ACC112 (cell line): ENCODE measurements at regions not wholly inside any gene's neighbourhood (a gene's known extent, or its start where the extent isn't known, plus 50 kb on each side); places are given as distances from the start of the nearest gene placed in this dataset.

Experiments used
- H2AFZ ChIP-seq: fragments of 200-600 bp; sonication (generic); one replicate; pipeline ENCODE4 v1.6.0; 2017; ENCODE audit warnings: antibody characterized with exemption, low read length; ENCODE audit not compliant: unreplicated experiment
- H3K27ac ChIP-seq: fragments of 200-600 bp; sonication (generic); 2 replicates; pipeline ENCODE4 v1.5.1; 2014; ENCODE audit warnings: low read depth, mild to moderate bottlenecking, antibody characterized with exemption, low read length, moderate library complexity
- H3K27me3 ChIP-seq: fragments of 200-600 bp; sonication (generic); 2 replicates; pipeline ENCODE4 v1.6.1; 2014; ENCODE audit warnings: mild to moderate bottlenecking, antibody characterized with exemption, low read length, moderate library complexity, mixed read lengths; ENCODE audit not compliant: insufficient read depth
- H3K36me3 ChIP-seq: fragments of 200-600 bp; sonication (generic); 2 replicates; pipeline ENCODE4 v1.6.1; 2016; ENCODE audit warnings: mild to moderate bottlenecking, antibody characterized with exemption, low read length, moderate library complexity, mixed read lengths; ENCODE audit not compliant: insufficient read depth
- H3K4me1 ChIP-seq: fragments of 200-600 bp; sonication (generic); one replicate; pipeline ENCODE4 v1.6.1; 2016; ENCODE audit warnings: low read length, mixed read lengths; ENCODE audit not compliant: insufficient read depth, unreplicated experiment, control insufficient read depth
- H3K4me3 ChIP-seq: fragments of 200-600 bp; sonication (generic); 2 replicates; pipeline ENCODE4 v1.5.1; 2014; ENCODE audit warnings: mild to moderate bottlenecking, low read depth, low read length
- H3K79me2 ChIP-seq: fragments of 200-600 bp; sonication (generic); one replicate; pipeline ENCODE4 v1.6.0; 2016; ENCODE audit warnings: low read length; ENCODE audit not compliant: control insufficient read depth, unreplicated experiment, insufficient read depth

DNA sequence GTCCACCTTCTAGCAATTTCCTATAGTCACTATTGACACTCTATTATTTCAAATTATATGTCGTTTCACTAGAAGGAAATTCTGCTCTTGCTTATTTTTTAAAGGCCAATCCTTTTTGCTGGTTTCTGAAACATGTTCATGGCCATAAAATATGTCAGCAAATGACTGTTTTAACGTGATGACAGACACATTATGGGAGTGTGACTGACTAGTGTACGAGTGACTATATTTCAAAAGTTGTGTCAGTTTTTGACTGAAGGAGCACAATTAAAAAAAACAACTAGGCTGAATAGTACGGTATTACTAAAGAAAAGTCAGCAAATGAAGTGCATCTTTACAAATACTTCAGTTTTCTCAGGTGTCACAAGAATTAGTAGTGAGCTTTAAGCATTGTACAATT, 196.0 kb downstream of the NR4A2 start:
- Histone ChIP-seq H3K27ac (no peak overlapping the region), H3K4me3 (no peak overlapping the region), H2AFZ (no peak overlapping the region), H3K36me3 (no peaks in the 10 kb centered on the region), H3K27me3 (no peaks in the 10 kb centered on the region), H3K4me1 (no peaks in the 10 kb centered on the region), H3K79me2 (no peaks in the 10 kb centered on the region)

DNA sequence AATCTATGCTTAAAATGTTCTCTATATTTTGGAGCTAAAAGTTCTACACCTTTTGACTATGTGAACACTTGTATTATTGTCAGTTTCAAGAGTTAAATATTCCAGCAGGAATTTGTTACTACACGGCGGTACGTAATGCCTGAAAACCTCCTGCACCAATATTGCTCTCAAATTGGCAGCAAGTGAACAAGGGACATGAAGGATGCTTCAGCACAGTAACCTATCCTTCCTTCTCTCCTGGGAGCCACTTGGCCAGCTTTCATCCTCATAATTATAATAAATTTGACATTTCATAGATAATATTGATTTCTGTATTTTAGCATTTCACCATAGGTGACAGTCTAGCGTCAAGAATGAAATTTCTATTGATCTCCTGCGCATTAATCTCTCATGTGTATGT, 197.6 kb downstream of the NR4A2 start:
- Histone ChIP-seq H2AFZ (no peak overlapping the region), H3K4me3 (no peak overlapping the region), H3K36me3 (no peaks in the 10 kb centered on the region), H3K27me3 (no peaks in the 10 kb centered on the region), H3K79me2 (no peaks in the 10 kb centered on the region), H3K27ac (no peak overlapping the region), H3K4me1 (no peaks in the 10 kb centered on the region)

DNA sequence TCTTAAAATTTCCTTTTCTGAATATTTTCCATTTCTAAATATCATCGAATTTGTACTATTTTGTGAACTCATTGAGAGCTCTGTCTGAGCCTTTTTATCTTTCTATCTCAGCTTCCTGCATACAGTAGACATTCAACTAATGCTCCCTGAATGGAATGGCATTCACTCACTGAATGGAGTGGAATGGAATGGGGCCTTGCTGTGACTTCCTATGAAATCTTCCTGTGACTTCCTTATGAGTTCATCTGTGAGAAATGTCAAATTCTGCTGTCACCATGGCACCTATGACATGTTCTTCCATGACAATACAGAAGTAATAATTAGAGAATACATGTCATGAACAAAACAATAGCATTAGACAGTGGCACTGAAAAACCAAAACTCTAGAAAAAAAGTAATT, 199.6 kb downstream of the NR4A2 start:
- no peaks in the 10 kb centered on the region for H3K27me3 ChIP-seq
- no peaks in the 10 kb centered on the region for H3K79me2 ChIP-seq
- H3K4me3 ChIP-seq = no peak overlapping the region
- no peak overlapping the region for H2AFZ ChIP-seq
- H3K27ac ChIP-seq = no peak overlapping the region
- H3K36me3 ChIP-seq = no peaks in the 10 kb centered on the region
- H3K4me1 ChIP-seq = no peaks in the 10 kb centered on the region

DNA sequence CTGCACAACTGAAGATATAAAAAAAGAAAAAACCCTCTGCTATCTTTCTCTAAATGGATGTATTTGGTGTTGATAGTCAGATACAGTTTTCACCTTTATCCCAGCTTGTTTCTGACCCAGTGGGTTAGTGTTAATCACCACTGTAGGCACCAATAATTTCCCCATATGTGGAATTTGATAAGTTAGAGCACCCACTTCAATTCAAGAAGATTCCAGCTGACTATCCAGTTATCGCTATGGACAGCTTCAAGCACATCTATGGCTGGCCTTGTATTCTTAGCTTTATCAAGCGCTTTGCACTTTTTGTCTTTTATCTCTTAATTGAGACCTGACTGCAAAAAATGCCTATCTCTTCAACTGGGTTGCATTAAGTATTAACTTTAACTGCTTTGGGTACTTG, 200.4 kb downstream of the NR4A2 start:
- H3K4me3 ChIP-seq = no peak overlapping the region
- no peaks in the 10 kb centered on the region for H3K36me3 ChIP-seq
- H3K79me2 ChIP-seq = no peaks in the 10 kb centered on the region
- H3K27ac ChIP-seq = no peak overlapping the region
- no peaks in the 10 kb centered on the region for H3K27me3 ChIP-seq
- H3K4me1 ChIP-seq = no peaks in the 10 kb centered on the region
- H2AFZ ChIP-seq = no peak overlapping the region

DNA sequence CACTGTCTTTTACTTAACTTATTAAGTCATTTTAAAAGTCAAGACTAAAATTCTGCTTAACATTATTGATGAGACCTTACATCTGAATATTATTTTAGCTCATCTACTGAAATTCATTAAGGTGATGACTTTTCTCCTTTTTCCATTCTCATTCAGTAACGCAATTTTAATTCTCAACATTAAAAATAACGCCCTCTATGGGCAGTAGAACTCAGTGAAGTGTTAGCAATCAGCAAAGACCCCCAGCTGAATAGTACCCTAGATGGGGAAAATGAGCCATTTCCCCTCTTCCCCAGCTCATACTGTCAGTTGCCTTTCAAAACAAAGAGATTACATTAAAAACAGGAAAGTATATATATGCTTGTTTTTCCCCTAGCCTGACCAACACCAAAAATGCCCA, 203.3 kb downstream of the NR4A2 start:
- Histone ChIP-seq H3K79me2 (no peaks in the 10 kb centered on the region), H2AFZ (no peak overlapping the region), H3K4me3 (no peak overlapping the region), H3K4me1 (no peaks in the 10 kb centered on the region), H3K27ac (no peak overlapping the region), H3K36me3 (no peaks in the 10 kb centered on the region), H3K27me3 (no peaks in the 10 kb centered on the region)

DNA sequence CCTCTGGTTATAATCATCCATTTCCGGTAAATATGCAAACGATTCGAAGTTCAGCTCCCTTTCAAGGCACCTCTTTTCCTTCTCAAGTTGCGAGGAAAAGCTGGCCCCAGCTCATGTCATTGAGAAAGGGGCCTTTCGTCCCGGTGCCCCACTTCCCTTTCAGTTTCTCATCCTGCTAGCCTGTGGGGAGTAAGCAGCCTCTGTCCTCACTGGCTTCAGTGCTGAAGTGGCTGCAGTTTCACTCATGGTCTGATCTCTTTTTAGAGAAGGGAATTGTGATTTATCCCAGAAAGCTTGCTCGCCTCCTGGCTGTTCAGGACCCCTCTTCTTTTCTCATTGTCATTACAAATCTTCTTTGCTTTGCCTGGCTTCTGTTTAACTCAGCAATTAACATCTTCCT, 207.5 kb downstream of the NR4A2 start:
- no peaks in the 10 kb centered on the region for H3K79me2 ChIP-seq
- peak overlapping the region; percentile 60 for H2AFZ ChIP-seq
- no peak overlapping the region for H3K27ac ChIP-seq
- H3K4me1 ChIP-seq = no peaks in the 10 kb centered on the region
- no peaks in the 10 kb centered on the region for H3K36me3 ChIP-seq
- no peaks in the 10 kb centered on the region for H3K27me3 ChIP-seq
- peak overlapping the region; percentile 51; the same call in 1 of the 2 replicates for H3K4me3 ChIP-seq

DNA sequence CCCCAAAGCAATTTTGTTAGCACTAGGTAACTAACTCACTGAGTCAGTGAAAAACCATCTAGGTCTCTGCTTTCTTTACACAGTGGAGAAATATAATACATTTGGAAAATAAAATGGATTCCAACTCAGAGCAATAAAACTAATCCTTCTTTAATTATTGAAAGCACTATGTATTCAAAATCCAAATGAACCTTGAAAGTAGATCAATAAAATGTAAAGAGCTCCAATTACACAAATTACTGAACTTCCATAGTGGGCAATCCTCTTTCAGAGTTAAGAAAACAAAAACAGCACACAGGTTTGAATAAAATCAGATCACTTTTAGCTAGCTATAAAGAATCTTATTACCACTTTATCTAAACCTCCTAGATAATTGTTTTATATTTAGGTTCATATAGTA, 208.1 kb downstream of the NR4A2 start:
- no peaks in the 10 kb centered on the region for H3K79me2 ChIP-seq
- peak overlapping the region; percentile 60 for H2AFZ ChIP-seq
- H3K4me1 ChIP-seq = no peaks in the 10 kb centered on the region
- no peaks in the 10 kb centered on the region for H3K27me3 ChIP-seq
- H3K36me3 ChIP-seq = no peaks in the 10 kb centered on the region
- H3K4me3 ChIP-seq = peak overlapping the region; percentile 51; the same call in 1 of the 2 replicates
- H3K27ac ChIP-seq = no peak overlapping the region

DNA sequence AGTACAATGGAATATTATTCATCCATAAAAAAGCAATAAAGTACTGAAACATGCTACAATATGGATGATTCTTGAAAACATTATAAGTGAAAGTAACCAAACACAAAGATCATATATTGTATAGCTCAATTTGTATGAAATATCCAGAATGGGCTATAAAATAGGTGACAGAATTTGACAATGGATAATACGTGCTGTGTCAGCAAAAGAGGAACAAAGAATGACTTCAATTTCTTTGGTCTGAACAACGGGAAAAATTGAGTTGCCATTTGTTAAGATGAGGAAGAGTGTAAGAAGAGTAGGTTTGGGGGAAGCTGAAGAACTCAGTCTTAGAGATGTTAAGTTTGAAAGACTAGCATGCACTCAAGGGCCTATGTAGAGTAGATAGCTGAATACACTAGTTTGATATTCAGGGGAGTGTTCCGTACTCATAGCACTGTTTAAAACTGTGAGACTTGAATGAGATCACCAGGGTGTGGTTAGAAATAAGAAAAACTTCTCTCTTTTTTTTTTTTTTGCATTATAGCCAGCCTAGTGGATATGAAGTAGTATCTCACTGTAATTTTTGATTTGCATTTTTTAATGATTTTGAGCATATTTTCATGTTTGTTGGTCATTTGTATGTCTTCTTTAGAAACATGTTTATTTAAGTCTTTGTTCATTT, 213.6 kb downstream of the NR4A2 start:
- Histone ChIP-seq H3K4me3 (no peak overlapping the region), H3K27me3 (no peaks in the 10 kb centered on the region), H3K79me2 (no peaks in the 10 kb centered on the region), H3K27ac (no peak overlapping the region), H3K4me1 (no peaks in the 10 kb centered on the region), H2AFZ (no peak overlapping the region), H3K36me3 (no peaks in the 10 kb centered on the region)

DNA sequence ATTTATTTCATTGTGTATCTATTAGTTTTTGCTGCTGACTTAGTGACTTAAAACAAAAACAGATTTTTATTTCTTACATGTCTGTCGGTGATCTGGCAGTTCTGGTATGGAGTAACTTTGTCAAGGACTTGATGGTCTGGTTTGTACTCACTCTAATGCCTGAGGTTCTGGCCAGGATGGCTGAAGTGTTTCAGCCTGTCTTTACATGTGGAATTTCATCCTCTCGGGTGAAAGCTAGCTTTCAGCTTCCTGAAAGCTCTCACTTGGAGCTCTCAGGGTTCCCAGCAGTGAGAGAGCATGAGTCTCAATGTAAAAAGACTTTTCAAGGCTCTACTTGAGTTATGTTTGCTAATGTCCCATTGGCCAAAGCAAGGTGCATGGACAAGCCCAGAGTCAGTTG, 216.4 kb downstream of the NR4A2 start:
- no peak overlapping the region for H2AFZ ChIP-seq
- H3K27ac ChIP-seq = no peak overlapping the region

DNA sequence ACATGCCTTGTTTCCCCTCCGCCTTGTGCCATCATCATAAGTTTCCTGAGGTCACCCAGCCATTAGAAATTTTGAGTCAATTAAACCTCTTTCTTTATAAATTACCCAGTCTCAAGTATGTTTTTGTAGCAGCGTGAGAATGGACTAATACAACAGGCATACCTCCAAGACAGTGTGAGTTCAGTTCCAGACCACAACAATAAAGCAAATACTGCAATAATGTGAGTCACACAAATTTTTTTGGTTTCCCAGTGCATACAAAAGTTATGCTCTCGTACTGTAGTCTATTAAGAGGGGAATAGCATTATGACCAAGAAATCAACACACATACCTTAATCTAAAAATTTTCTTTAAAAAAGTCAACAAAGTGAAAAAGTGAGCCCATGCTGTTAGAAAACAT, 217.2 kb downstream of the NR4A2 start:
- Histone ChIP-seq H3K36me3 (no peaks in the 10 kb centered on the region), H3K27me3 (no peaks in the 10 kb centered on the region), H3K79me2 (no peaks in the 10 kb centered on the region), H2AFZ (no peak overlapping the region), H3K27ac (no peak overlapping the region), H3K4me3 (no peak overlapping the region), H3K4me1 (no peaks in the 10 kb centered on the region)

More for the DNA sequence above, 216.4 kb downstream of the NR4A2 start:
- H3K27me3 ChIP-seq = no peaks in the 10 kb centered on the region
- H3K4me1 ChIP-seq = no peaks in the 10 kb centered on the region
- no peaks in the 10 kb centered on the region for H3K36me3 ChIP-seq
- no peak overlapping the region for H3K4me3 ChIP-seq
- no peaks in the 10 kb centered on the region for H3K79me2 ChIP-seq

DNA sequence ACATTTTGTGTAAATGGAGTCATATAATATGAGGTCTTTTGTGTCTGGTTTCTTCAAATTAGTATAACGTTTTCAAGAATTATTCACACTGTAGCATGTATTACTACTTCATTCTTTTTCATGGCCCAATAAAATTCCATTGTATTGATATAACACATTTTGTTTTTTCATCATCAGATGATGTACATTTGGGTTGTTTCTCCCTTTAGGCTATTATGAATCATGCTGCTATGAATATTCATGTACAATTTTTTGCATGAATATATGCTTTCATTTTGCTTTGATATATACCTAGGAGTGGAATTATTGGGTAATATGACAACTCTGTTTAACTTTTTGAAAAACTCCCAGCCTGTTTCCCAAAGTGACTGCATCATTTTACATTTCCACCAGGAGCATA, 220.2 kb downstream of the NR4A2 start:
- Histone ChIP-seq H2AFZ (no peak overlapping the region), H3K79me2 (no peaks in the 10 kb centered on the region), H3K27me3 (no peaks in the 10 kb centered on the region), H3K36me3 (no peaks in the 10 kb centered on the region), H3K4me3 (no peak overlapping the region), H3K4me1 (no peaks in the 10 kb centered on the region), H3K27ac (no peak overlapping the region)
